Duodenal mucosa (tissue), 2 donors: ENCODE measurements at regions not wholly inside any gene's neighbourhood (a gene's known extent, or its start where the extent isn't known, plus 50 kb on each side); places are given as distances from the start of the nearest gene placed in this dataset.

Experiments used
- H3K27ac ChIP-seq: one replicate; pipeline ENCODE4 v1.7.0; 2013; ENCODE audit warnings: low read depth, low read length
- H3K27me3 ChIP-seq, 2 donors: one replicate each; pipeline ENCODE4 v1.7.0; 2013; ENCODE audit warnings: low read length in 2 of 2, control low read depth in 1 of 2; ENCODE audit not compliant: insufficient read depth in 2 of 2, control insufficient read depth in 1 of 2
- H3K36me3 ChIP-seq, 2 donors: one replicate each; pipeline ENCODE4 v1.7.0; 2013; ENCODE audit warnings: low read length in 2 of 2, control low read depth in 1 of 2; ENCODE audit not compliant: insufficient read depth in 2 of 2, control insufficient read depth in 1 of 2
- H3K4me1 ChIP-seq, 2 donors: one replicate each; pipeline ENCODE4 v1.7.0; 2013; ENCODE audit warnings: low read length in 2 of 2, control low read depth in 1 of 2; ENCODE audit not compliant: insufficient read depth in 2 of 2, control insufficient read depth in 1 of 2
- H3K4me3 ChIP-seq, 2 donors: one replicate each; pipeline ENCODE4 v1.7.0; 2013; ENCODE audit warnings: low read length in 2 of 2, low read depth in 1 of 2
- H3K9ac ChIP-seq, 2 donors: one replicate each; pipeline ENCODE4 v1.7.0; 2013; ENCODE audit warnings: low read length in 2 of 2, low read depth in 1 of 2
- H3K9me3 ChIP-seq, 2 donors: one replicate each; pipeline ENCODE4 v1.7.0; 2013; ENCODE audit warnings: low read length in 2 of 2, control low read depth in 1 of 2; ENCODE audit not compliant: control insufficient read depth in 1 of 2

DNA sequence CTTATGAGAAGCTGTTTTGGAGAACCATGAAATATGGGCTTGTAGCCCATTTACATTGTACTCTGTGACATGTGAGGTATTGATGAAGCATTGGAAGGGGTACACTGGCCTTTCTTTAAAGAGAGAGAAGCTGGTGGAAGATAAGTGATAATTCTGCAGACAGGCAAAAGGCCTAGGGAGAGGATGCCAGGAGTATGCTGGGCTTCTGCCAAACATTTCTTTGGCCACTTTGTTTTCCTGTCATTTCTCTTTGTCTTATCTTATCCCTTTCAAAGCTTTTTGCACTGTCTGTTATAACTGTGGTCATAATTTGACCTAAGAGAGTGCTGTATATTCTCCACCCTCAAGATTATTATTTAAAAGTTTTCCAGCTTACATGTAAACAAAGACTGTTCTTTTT is 109.6 kb upstream of the SEMA6D start:
- H3K27me3 ChIP-seq = no peaks in the 10 kb centered on the region
- no peaks in the 10 kb centered on the region for H3K36me3 ChIP-seq
- H3K27ac ChIP-seq = no peak overlapping the region
- peaks cover 0 to 6% of the 10 kb centered on the region in 2 donors for H3K4me1 ChIP-seq
- no peaks in the 10 kb centered on the region for H3K9me3 ChIP-seq
- no peak overlapping the region for H3K4me3 ChIP-seq
- H3K9ac ChIP-seq = no peak overlapping the region

DNA sequence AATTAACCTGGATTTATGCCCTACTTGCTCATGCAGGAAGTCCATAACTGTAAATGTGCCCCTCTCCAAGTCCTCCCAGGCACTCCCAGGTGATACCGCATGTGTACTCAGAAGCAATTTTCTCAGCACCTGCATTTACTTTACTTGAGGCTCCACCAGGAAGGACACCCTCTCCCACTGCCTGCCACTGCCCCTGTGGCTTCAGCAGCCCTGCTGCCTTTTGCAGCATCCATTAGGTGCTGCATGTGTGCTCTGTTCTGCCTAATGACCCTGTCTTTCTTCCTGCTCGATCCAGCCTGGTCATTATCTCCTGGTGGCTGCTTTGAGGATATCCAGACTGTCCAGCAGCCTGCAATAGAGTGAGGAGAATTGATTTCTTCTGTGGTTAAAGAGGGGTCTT is 107.6 kb upstream of the SEMA6D start:
- Histone ChIP-seq H3K9ac (no peak overlapping the region), H3K9me3 (no peaks in the 10 kb centered on the region), H3K27me3 (no peaks in the 10 kb centered on the region), H3K27ac (no peak overlapping the region), H3K4me1 (peaks cover 0 to 6% of the 10 kb centered on the region in 2 donors), H3K4me3 (no peak overlapping the region), H3K36me3 (no peaks in the 10 kb centered on the region)

DNA sequence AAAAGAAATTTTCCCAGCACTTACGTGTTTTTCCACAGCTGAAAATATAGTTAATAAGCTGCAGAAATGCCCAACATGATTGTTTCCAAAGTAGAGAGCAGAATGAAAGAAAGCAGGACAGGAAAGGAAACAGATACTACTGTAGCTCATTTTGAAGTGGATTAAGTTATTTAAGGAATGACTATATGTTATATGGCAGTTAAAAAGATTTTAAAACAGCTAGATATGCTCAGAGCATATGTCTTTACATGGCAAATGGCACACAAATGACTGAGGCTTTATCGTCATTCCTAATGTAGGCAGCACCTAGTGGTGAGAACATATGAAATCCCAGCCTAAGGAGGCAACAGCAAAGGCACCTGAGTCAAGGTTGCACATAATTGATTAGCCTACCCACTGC is 106.6 kb upstream of the SEMA6D start:
- no peak overlapping the region for H3K4me3 ChIP-seq
- H3K36me3 ChIP-seq = no peaks in the 10 kb centered on the region
- H3K9me3 ChIP-seq = no peaks in the 10 kb centered on the region
- no peak overlapping the region for H3K27ac ChIP-seq
- H3K9ac ChIP-seq = no peak overlapping the region
- H3K27me3 ChIP-seq = no peaks in the 10 kb centered on the region
- H3K4me1 ChIP-seq = peaks cover 0 to 6% of the 10 kb centered on the region in 2 donors

DNA sequence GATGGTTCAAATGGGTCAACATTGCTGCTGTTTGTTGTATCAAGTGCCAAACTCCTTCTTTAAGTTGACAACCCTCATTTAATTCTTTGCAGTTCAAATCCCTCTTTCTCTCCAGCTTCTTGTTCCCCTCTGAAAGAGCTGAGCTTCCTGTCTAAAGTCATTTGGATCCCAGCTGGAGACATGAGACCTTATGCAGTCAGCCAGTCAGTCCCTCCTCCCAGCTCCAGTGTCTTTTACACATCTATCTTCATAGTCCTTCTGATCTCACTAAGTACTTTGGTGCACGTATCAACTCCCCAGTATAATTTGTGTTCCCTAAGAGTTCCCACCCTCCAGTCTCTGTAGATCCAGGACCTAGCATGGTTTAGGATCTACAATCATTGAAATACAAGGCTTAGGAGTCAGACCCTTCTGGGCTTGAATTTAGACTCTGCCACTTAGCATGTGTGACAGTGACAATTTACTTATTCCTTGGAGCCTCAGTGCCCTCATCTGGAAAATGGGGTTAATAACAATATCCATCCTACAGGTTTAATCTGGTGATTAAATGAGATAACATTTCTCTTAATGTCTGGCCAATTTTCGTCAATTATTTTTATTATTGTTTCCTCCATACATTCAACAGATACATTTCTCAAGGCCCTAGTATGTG is 102.8 kb upstream of the SEMA6D start:
- Histone ChIP-seq H3K9me3 (no peaks in the 10 kb centered on the region), H3K9ac (no peak overlapping the region)

DNA sequence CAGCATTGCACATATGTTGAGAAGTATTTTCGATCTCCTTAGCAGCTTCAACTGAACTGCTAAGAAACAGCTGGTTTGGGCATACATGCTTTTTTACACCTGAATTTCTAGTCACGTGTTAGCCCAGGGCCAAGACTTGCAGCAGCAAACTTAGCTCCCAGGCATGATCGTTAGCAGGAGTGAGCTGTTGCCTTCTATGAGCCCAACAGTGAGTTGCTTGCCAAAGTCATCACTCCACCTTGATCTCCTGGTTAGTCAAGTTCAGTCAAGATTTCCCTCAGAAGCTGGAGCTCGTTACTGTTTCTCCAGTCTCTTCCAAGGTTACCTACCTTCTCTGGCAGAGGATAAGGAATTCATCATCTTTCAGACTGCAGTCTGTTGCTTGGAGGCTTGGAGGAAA is 100.4 kb upstream of the SEMA6D start:
- Histone ChIP-seq H3K9ac (no peak overlapping the region), H3K4me1 (no peaks in the 10 kb centered on the region), H3K9me3 (no peaks in the 10 kb centered on the region), H3K27ac (no peak overlapping the region), H3K27me3 (no peaks in the 10 kb centered on the region), H3K4me3 (no peak overlapping the region), H3K36me3 (no peaks in the 10 kb centered on the region)

More for the DNA sequence above, 102.8 kb upstream of the SEMA6D start:
- no peak overlapping the region for H3K4me3 ChIP-seq
- no peaks in the 10 kb centered on the region for H3K27me3 ChIP-seq
- peaks cover 0 to 5% of the 10 kb centered on the region in 2 donors for H3K4me1 ChIP-seq
- no peak overlapping the region for H3K27ac ChIP-seq
- no peaks in the 10 kb centered on the region for H3K36me3 ChIP-seq

DNA sequence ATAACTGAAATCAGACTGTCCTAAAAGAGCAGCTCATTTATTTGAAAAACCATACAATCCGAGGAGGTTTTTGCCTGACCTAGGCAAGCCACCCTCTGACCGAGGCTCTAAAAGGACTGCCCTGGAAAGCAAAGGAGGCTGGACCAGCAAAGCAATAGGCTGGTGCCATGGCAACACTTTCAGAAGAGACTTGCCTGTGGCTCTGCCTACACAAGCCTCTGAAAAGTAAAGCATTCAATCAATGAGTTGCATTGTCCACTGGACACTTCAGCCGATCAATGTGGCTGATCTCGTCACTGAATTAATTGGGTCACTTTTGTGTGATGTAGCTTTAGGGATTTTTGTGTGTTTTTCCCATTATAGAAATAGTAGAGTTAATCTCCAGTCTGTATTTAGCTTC is 99.1 kb upstream of the SEMA6D start:
- H3K9ac ChIP-seq = no peak overlapping the region
- no peaks in the 10 kb centered on the region for H3K27me3 ChIP-seq
- H3K9me3 ChIP-seq = no peaks in the 10 kb centered on the region
- no peak overlapping the region for H3K27ac ChIP-seq
- no peaks in the 10 kb centered on the region for H3K36me3 ChIP-seq
- H3K4me3 ChIP-seq = no peak overlapping the region
- H3K4me1 ChIP-seq = no peaks in the 10 kb centered on the region

DNA sequence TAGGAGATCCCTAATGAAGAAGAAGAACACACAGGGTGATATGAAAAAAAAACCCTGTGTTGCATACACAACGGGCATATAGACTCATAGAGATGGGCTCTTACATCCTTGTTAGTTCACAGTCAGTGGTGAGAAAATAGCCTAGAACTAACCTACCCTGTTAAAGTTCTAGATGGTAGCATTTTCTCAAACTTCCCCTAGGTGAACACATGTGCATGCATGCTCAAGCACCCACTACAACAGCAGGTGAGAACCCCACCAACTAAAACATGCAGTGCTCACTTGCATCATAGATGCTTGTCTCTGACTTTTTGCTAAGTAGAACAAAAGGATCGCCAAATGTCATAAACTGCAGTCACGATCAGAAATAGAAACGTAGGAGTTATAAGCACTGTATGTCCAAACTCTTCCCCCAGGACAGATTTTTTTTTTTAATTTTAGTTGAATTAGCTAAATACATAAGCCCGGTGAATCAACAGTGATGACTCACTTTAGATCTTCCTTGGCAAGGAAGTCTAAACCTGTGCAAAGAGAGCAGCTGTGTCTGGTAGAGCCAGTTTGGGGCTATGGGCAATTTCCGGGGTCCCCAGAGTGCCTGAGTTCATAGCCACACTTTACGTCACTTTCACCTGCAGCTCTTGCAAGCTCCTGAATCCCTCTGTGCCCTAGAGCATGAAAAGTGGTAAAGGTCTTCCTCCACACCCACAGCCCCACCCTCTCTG is 96.2 kb upstream of the SEMA6D start:
- Histone ChIP-seq H3K4me1 (no peaks in the 10 kb centered on the region), H3K9me3 (no peaks in the 10 kb centered on the region), H3K27ac (no peak overlapping the region), H3K36me3 (no peaks in the 10 kb centered on the region), H3K4me3 (no peak overlapping the region), H3K27me3 (no peaks in the 10 kb centered on the region), H3K9ac (no peak overlapping the region)

DNA sequence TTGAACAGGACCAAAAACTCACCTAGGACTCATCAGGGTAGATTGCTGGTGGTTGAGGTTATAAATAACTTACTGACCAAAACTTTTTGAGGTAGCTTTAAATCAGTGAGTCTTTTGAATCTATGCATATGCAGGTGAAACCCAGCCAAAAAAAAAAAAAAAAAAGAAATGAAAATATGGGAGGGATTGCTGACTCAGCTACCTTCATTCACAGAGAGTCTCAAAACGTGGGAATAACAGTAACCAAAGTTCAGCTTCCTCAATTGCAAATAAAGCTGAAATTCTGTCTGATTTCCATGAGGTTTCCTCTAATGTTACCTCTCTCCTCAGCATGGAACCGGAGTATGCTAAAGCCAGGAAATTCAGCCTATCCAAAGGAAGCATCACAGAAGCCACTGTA is 95.2 kb upstream of the SEMA6D start:
- H3K36me3 ChIP-seq = no peaks in the 10 kb centered on the region
- no peaks in the 10 kb centered on the region for H3K9me3 ChIP-seq
- no peaks in the 10 kb centered on the region for H3K27me3 ChIP-seq
- no peaks in the 10 kb centered on the region for H3K4me1 ChIP-seq
- H3K27ac ChIP-seq = no peak overlapping the region
- H3K4me3 ChIP-seq = no peak overlapping the region
- no peak overlapping the region for H3K9ac ChIP-seq

DNA sequence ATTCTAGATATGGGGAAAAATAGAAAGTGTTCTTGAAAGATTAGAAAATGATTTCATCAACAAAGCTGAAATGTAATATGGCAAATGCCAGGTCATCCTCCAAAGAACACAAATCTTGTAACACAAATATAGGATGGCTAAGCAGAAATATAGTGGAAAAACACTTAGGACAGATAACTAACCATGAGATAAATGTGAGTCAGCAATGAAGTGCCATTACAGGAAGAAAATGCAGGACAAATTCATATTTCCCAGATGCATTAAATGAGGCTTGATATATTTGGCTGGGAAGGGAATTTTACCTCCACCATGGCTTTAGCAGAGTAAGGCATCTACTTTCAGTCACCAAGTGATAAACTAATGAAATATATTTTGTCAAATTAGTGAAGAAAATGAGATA is 92.8 kb upstream of the SEMA6D start:
- Histone ChIP-seq H3K27me3 (no peaks in the 10 kb centered on the region), H3K4me1 (no peaks in the 10 kb centered on the region), H3K9ac (no peak overlapping the region), H3K27ac (no peak overlapping the region), H3K9me3 (no peaks in the 10 kb centered on the region), H3K36me3 (no peaks in the 10 kb centered on the region), H3K4me3 (no peak overlapping the region)

DNA sequence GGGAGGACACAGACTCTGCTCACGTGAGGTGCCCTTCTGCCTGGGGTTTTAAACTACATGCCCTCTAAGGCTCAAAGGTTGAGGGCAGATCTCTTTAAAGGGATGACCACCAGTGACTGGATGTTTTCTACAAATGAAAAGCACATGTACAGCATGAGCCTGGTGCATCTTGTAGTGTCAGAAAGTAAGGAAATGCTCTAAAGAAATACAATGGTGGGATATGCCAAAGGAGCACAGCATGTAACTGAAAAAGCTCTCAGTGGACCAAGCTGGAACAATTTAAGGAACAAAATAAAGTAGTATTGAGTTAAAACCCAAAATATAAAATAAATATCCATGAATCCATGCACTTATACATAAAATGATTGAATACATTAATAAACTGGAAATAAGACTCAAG is 78.3 kb upstream of the SEMA6D start:
- no peaks in the 10 kb centered on the region for H3K36me3 ChIP-seq
- H3K9me3 ChIP-seq = no peaks in the 10 kb centered on the region
- H3K27me3 ChIP-seq = no peaks in the 10 kb centered on the region
- no peaks in the 10 kb centered on the region for H3K4me1 ChIP-seq
- no peak overlapping the region for H3K27ac ChIP-seq
- H3K9ac ChIP-seq = no peak overlapping the region
- H3K4me3 ChIP-seq = no peak overlapping the region
